HG03439 (cell line): ENCODE measurements at regions not wholly inside any gene's neighbourhood (a gene's known extent, or its start where the extent isn't known, plus 50 kb on each side); places are given as distances from the start of the nearest gene placed in this dataset.

Source experiments
- ATAC-seq: cut with Tn5 transposase; IDR thresholded peaks from one replicate; pipeline ENCODE4 v1.9.1; 2021; ENCODE audit warnings: mild to moderate bottlenecking, moderate library complexity; ENCODE audit not compliant: unreplicated experiment

DNA sequence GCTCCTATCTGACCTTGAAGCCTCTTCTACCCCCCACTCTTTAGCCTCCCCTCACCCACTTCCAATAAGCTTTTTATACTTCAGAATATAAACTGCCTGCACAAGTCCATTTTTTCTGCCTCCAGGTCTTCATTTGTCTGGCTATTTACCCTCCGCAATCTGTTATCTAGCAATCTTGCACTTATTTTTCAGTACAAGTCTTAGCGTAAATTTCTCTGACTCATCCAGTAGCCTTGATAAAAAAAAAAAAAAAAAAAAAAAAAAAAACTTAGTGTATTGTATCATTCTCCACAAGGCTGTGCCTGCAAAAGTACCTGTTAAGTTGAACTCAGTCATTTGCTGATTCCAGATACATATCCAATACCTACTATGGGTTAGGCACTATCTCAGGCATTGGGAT is 219.5 kb upstream of the DKK2 start:
- no peak for ATAC-seq

DNA sequence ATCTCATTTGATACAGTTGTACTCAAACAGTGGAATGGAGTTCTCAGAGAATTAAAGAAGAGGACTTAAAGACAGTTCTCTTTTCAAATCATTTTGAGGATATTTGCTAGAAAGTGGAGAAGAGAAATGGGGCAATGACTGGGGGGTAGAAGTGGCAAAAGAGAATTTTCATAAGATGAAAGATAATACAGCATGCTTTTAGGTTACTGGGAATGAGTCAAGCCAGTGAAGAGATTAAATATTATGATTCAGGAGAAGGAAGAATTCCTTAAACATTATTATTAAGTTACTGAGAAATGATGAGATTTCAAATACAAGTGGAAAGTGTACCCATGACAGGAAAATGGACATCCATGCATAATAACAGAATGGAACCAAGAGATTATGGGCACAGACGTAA is 219.0 kb upstream of the DKK2 start:
- no peak for ATAC-seq

DNA sequence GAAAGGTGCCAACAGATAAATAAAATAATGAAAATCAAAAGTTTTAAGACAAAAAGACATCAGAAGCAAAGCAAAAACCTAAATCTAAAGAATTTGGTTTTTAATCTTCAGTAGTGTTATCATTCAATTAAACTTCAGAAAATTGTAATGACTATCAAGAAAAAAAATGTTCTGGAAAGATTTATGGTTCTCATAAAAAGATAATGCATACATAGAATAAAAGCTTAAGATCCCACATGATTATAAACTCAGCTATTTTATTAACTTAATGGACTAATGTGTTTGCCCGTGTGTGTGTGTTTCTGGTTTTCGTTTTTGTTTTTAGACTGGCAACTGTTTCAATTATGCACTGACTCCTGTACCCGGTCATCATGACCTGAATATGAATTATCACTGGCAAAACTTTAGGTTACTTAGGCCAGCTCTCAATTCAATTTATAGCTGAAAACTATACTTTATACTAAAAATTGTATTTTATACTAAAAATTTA is 217.5 kb upstream of the DKK2 start:
- no peak for ATAC-seq

DNA sequence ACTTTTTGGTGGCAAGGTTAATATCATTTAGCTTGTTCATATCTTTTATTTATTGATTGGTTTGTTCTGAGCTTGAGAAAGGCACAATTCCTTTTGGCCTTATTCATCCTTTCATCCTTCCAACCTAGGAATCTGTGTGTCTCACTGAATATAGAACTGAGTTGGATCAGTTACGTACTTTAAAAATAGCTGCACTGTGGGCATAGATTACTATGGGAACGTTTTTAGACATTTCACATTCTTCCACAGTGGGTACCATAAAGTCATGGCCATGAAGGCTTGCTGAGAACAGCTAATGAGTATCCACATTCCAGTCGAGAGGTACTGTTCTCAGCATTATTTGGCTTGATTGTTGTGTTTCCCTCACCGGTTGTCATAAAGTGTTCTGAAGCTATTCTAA is 217.0 kb upstream of the DKK2 start:
- no peak for ATAC-seq

DNA sequence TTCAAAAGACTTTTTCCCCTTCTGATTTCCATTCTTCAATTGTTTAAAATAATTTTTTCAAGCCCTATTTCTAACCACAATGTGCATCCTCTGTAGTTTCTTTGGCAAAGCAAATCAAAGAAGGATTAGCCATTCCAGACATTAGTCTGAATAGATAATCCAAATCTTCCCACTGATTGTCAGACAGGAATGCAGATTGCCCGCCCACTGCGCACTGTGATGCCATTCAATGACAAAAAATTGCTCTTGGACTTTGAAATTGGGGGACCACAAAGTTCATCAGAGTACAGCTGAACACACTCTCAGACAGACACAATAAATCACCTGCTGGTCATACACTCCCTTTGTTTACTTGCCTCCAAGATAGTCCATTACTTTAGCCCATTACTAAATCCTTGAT is 216.5 kb upstream of the DKK2 start:
- ATAC-seq = no peak

DNA sequence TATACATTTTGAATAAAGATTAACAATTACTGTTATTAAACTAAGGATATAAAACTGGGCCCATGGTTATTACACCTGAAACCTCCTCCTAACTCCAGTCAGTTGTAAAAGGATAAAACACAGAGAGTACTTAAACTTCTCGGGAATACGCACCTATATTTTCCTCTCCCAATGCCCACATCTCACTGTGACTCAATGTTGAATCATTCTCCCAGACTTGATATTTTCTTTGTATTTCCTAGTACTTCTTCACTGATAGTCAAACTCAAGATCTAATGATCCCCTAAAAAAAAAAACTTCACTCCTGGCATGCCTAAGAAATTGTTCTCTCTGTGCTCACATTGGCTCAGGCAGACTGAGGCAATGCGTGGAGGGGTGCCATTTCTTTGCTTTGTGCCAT is 212.5 kb upstream of the DKK2 start:
- ATAC-seq = no peak

DNA sequence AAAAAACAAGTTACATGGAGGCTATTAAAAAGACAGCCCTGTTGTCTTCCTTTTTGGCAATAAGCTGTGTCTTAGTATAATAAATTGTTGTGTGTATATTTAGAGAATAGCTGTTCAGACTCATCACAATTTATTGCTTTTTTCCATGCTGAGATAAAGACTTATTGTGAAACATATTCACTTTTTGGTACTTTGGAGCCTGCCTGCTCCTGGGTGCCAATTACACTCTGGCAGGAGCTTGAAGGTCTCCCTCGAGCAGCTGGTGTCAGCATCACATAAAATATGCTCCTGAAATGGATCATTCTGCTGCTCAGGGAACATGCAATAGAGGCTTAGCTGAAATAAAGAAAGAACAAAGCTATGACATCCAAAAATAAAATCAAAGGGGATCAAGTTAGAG is 211.6 kb upstream of the DKK2 start:
- ATAC-seq = no peak

DNA sequence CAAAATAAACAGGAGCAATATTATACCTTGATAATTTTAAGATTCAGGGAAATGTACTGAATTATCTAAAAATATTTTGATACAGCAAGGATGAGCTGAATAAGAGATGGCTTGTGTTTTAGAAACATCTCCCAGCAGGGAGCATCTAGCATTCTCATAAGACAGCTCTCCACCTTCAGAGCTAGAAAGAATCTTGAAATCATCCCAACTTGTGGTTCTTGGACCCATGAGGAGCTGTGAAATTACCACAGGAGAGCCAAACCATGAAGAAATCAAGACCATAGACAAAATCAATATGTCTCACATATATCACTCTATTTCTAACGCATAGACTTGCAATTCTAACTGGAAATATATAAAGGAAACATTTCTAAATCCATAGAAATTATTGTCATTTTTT is 210.6 kb upstream of the DKK2 start:
- no peak for ATAC-seq

DNA sequence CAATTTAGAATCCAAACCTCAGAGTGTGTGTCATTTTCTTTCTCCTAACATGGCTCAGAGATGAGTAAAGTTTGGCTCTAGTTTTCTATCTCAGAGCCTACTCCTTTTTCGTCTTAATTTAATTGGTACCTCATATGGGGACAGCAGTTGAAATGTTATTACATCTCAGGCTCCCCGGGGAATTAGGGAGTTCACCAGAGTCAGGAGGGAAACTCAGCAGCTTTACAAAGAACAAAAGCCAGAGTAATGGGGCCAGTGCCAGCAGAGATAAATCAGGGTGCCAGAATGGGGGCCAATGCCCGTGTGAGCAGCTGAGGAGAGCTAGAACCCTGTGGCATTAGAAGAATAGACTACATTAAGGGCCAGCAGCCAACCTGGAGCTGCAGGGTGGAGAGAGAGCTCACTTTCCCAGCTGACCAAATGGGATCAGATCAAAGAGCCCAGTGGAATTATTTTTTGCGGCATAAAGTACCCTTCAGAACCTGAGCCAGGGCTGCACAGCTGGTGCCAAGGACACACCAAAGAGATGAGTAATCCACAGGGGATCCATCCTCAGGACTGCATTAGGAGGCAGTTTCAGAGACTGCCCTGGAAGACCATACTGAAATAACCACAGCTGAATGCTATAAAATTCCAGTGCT is 207.1 kb upstream of the DKK2 start:
- no peak for ATAC-seq

DNA sequence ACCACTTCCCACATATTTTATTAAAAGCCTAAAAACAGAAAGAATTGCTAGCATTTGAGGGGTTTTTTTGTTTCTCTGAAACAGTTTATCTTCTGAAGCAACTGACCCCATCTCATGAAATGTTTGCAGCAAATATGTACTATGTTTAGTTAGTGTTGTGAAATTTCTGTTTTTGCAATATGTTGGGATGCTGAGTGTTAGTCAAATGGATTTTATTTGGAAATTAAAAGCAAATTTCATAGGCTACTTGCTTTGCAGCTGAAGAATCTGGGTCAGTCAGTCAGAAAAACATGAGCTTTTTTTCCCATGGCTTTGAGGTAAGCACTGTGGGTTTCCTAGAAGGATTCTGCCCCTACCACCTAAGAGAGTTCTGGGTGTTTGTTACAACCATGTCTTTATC is 184.9 kb upstream of the DKK2 start:
- no peak for ATAC-seq

DNA sequence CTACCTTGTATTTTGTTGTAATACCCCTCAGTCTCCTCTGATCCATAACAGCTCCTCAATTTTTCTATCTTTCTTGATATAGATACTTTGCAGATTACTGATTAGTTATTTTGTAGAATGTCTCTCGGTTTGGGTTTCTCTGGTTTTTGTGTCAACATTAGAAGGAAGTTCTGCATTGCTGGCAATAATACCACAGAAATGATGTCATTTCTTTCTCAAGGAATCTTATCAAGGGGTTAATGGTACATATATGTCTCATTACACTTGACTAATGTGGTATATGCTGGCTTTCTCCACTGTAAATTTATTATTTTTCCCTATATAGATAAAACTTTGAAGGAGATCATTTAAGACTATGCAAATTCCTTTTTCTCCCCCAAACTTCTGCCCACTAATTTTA is 183.6 kb upstream of the DKK2 start:
- ATAC-seq = no peak

DNA sequence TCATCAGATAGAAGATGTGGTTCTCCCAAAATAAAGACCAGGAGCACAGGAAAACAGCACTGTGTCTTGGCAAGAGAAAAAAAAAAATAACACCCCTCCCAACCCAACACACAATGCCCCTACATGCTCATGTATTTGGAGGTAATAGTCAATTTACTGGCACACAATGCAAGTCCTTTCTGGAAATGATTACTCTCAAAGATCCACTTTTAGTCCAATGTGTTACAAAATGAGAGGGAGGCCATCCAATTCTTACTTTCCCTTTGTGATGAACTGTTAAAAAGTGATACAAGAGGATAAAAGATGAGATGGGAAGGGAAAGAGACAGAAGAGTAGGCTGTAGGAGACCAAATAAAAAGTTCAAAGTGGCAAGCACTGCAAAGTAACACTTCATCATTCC is 180.3 kb upstream of the DKK2 start:
- no peak for ATAC-seq

DNA sequence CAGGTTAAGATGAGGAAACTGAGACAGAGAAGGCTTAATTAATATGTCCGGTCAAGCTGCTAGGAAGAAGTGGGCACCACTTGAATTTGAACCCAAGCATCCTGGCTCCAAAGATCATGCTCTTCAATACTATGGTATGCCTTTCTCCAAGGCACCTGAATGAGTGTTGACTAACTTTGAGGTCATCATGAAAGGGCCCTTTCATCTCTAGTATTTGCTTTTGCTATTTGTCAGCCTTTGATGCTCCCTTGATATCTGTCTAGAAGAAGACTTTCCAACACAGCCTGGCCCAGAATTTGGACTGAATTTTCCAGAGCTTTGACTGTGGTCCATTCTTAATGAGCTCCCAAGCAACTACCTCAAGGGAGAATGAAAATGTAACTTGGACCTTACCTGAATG is 179.1 kb upstream of the DKK2 start:
- no peak for ATAC-seq

DNA sequence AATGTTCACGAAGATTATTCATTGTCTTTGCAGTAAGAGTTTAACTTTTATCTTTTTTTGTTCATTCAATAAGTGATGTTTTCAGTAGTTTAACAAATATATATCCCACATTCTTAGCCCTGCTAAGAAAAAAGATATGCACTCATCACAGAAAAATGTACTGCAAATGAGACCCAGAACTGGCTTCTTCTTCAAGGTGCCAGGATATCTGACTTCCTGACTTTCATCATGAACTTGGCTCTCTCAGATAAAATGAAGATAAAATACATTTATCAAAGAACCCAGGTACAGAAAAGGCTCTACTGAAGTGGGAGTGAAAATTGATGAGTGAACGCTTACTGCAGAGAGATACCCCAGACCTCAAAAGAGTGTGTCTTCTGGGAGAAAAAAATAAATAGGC is 177.8 kb upstream of the DKK2 start:
- no peak for ATAC-seq

DNA sequence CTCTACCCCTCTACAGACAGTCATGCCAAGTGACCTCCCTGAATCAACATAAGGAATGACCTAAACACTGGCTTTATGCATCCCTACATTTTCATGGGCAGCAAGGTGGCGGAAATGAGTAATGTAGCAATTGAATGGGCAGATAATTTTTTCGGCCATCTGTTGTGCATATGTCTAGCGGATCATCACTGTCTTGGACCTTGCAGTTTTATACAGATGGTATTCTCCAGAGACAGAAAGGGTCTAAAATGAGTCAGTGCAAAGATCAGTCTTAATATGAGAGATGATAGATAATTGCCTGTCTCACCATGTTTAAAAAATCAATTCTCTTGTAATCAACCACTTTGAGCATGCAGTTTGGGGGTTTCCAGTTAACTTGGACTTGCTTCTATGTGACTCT is 177.3 kb upstream of the DKK2 start:
- ATAC-seq = no peak

DNA sequence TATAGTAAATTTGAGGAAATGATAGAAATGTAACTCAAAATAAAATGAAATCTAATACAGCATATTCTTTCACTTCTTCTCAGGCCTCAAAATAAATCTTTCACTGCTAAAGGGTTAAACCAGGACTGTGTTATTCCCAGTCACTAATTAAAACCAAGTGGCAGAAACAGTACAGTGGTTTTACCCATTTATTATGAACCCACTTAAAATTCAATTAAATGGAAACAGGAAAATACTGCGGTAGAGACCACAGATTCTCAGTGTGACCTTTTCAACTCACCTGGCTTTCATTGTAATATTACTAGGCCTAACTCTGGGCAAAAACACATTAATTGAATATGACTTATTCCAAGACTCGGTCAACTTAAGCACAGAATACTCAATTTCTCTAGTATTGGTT is 176.5 kb upstream of the DKK2 start:
- no peak for ATAC-seq

DNA sequence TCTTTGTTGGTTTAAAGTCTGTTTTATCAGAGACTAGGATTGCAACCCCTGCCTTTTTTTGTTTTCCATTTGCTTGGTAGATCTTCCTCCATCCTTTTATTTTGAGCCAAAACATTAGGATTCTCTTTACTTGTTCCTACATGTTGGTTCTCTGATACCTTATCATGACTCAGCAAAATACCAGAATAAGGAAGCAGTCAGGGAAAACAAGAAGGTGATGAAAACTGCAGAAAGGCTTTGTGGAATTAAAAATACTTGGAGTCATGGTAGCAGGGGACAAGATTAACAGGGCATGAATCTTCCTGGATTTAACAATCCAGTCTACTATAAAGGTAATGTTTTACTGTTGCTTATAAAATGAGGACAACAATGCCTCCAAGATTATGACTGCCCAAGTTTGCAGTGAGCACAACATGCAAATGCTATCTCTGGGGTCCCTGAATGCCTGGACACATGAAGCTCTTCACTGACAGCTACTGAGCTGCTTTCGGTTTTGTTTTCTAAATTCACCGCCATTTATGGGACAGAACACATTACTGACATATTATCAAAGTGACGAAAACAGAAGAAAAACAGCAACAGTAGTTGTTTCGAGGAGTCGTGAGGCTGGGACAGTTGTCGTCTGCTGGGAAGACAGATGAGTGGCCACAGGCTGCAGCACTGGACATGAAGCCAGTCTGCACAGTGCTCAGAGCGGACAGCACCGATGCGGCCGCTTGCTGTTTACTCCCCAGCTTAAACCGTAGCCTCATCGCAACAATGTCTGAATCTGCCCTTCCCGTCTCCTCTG is 174.5 kb upstream of the DKK2 start:
- no peak for ATAC-seq

DNA sequence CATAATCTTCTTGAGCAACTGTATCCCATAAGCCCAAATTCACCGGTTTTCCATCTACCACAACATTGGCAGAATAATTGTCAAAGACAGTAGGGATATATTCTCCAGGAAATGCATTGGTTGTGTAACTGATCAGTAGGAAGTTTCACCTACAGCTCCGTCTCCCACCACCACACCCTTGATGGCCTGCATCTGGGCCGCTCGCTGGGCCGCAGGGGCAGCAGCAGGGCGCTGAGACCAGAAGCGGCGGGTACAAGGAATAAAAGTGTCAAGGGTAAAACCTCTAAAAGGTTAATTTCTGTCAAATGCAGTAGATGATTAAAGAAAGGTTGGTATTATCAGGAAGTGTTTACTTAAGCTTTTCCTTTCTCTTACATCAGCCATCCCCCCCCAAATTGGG is 167.6 kb upstream of the DKK2 start:
- no peak for ATAC-seq

DNA sequence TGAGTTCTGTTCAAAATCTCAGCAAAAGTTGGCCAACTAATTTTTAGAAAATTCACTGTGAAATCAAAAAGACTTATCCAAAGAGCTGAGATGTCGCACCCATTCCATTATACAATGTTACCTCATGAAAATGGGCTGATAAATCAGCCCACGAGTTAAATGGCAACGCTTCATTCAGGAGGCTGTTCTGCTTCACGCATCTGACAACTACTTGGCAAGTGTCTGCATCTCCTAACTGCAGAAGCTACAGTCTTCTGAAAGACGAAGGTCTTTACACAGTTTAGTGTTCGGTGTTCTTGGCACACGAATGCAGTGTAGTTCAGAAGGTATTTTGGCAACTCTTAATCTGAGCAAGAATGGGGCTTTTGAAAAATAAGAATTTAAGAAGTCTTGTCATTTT is 166.6 kb upstream of the DKK2 start:
- no peak for ATAC-seq

DNA sequence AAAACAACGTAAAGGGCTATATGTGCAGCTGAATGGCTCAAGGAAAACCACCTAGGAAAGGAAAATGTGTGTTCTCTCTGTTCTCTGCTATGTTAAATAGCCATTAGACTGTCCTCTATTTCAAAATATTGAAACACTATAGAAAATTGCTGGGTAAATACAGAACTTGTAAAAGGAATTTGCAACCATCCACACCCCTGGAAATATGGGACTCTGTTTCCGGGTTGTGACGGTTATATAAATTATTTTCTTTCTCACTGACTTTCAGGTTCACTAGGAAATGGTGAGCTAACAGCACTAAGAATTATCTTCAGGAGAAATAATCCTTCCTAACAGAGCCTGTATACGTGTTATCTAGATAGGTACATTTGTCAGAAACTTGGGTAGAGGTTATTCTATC is 161.0 kb upstream of the DKK2 start:
- ATAC-seq = no peak

DNA sequence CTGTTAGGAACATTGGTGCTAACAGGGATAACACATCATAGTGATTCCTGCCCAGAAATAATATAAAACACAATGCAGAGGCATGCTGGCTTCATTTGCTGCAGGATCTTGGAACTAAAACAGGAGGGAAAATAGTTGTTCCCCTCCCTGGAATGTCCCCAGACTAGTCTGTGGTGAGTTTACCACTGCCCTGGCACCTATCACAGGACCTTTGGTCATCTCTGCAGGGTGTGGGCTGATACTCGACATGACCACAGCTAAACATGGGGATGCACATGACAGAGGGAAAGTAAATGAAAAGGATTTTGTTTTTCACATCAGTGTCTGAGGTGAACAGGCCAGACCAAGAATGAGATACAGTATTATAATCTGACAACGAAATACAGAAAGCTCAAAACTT is 160.2 kb upstream of the DKK2 start:
- no peak for ATAC-seq

DNA sequence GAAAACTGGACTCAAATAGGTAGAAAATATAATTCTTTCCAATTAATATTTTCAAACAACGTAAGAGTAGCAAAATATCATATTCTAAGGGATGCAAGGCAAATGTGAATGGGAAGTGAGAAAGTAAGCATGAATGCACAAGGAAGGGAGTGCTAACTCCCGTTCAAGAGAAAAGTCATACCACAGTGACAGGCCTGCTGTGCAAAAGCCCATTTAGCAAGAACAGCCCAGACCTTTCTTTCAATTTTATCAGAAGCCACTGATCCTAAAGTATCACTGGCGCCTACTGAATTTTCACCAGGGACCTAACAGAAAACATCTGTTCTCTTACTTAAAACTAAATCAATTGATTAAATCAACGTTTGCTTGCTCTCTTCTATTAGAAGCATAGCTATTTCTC is 157.9 kb upstream of the DKK2 start:
- no peak for ATAC-seq

DNA sequence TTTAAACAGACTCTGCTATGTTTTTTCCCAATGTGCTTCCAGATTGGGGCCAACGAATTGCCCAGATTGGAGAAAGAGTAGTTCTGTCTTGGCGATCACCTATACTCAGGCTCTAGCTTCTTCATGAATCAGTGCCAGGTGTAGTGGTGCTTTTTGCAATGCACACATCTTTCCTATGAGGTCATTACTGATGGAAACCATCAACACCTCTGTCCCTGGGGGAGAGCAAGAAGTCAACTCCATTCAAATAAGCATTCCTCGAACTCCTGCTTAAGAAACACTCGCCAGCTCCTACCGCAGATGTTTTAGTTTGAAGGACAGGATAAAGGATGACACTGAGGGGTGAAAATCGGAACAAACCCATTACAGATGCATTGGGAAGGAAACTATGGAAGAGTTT is 156.5 kb upstream of the DKK2 start:
- ATAC-seq = no peak
